ENCODE measurements at regions not wholly inside any gene's neighbourhood (a gene's known extent, or its start where the extent isn't known, plus 50 kb on each side); places are given as distances from the start of the nearest gene placed in this dataset.

DNA sequence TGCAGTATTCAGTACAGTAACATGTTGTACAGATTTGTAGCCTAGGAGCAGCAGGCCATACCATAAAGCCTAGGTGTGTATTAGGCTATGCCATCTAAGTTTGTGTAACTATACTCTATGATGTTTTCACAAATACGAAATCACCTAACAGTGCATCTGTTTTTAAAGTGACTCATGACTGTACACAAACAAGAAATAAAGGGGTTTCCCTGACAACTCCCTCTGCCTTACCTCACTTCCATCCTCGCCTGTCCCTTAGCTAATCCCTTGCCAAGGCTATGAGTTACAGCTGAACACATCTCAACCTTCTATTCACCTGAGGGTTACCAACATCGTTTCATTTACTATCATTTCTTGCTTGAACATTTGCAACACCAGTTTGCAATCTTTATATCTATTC is 78.6 kb upstream of the RPRM start:
- Histone ChIP-seq H3K9ac (ENCODE audit: low read length) (no peak overlapping the region), H3K36me3 (ENCODE audit: insufficient read depth, low read length) (no peaks in the 10 kb centered on the region), H3F3A (ENCODE audit: insufficient read depth, low read length, poor library complexity, severe bottlenecking) (no peaks in the 10 kb centered on the region), H3K4me2 (ENCODE audit: low read length) (no peak overlapping the region), H3K9me2 (ENCODE audit: insufficient read depth, low read length) (no peaks in the 10 kb centered on the region), H4K20me1 (ENCODE audit: insufficient read depth) (no peaks in the 10 kb centered on the region), H3K4me3 (ENCODE audit: low read length) (no peak overlapping the region), H3K27ac (ENCODE audit: low read length) (no peak overlapping the region), H2AFZ (ENCODE audit: low read depth, low read length) (no peak overlapping the region), H3K27me3 (ENCODE audit: insufficient read depth, low read depth, low read length) (no peaks in the 10 kb centered on the region), H3K79me2 (replicated peaks; ENCODE audit: insufficient read depth, low read length) (no peaks in the 10 kb centered on the region), H3K9me3 (ENCODE audit: low read length) (no peaks in the 10 kb centered on the region)
- TF ChIP-seq POLR2AphosphoS5 (IDR thresholded peaks at IDR 0.05) = no peak
- no peak for TF ChIP-seq EP300 (conservative IDR thresholded peaks at IDR 0.05; ENCODE audit: poor library complexity, severe bottlenecking)
- TF ChIP-seq SMC3 (conservative IDR thresholded peaks at IDR 0.05; ENCODE audit: poor library complexity) = no peak
- TF ChIP-seq EZH2 (IDR thresholded peaks at IDR 0.05; ENCODE audit: borderline replicate concordance, insufficient read depth, low read length, poor library complexity, severe bottlenecking) = no peak
- TF ChIP-seq, protein P1, sequence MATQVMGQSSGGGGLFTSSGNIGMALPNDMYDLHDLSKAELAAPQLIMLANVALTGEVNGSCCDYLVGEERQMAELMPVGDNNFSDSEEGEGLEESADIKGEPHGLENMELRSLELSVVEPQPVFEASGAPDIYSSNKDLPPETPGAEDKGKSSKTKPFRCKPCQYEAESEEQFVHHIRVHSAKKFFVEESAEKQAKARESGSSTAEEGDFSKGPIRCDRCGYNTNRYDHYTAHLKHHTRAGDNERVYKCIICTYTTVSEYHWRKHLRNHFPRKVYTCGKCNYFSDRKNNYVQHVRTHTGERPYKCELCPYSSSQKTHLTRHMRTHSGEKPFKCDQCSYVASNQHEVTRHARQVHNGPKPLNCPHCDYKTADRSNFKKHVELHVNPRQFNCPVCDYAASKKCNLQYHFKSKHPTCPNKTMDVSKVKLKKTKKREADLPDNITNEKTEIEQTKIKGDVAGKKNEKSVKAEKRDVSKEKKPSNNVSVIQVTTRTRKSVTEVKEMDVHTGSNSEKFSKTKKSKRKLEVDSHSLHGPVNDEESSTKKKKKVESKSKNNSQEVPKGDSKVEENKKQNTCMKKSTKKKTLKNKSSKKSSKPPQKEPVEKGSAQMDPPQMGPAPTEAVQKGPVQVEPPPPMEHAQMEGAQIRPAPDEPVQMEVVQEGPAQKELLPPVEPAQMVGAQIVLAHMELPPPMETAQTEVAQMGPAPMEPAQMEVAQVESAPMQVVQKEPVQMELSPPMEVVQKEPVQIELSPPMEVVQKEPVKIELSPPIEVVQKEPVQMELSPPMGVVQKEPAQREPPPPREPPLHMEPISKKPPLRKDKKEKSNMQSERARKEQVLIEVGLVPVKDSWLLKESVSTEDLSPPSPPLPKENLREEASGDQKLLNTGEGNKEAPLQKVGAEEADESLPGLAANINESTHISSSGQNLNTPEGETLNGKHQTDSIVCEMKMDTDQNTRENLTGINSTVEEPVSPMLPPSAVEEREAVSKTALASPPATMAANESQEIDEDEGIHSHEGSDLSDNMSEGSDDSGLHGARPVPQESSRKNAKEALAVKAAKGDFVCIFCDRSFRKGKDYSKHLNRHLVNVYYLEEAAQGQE (IDR thresholded peaks at IDR 0.05; ENCODE audit: borderline replicate concordance) = no peak
- TF ChIP-seq TAF1 (IDR thresholded peaks at IDR 0.05; ENCODE audit: low read depth) = no peak
- TF ChIP-seq RAD21 (conservative IDR thresholded peaks at IDR 0.05) = no peak
- TF ChIP-seq, protein P2, sequence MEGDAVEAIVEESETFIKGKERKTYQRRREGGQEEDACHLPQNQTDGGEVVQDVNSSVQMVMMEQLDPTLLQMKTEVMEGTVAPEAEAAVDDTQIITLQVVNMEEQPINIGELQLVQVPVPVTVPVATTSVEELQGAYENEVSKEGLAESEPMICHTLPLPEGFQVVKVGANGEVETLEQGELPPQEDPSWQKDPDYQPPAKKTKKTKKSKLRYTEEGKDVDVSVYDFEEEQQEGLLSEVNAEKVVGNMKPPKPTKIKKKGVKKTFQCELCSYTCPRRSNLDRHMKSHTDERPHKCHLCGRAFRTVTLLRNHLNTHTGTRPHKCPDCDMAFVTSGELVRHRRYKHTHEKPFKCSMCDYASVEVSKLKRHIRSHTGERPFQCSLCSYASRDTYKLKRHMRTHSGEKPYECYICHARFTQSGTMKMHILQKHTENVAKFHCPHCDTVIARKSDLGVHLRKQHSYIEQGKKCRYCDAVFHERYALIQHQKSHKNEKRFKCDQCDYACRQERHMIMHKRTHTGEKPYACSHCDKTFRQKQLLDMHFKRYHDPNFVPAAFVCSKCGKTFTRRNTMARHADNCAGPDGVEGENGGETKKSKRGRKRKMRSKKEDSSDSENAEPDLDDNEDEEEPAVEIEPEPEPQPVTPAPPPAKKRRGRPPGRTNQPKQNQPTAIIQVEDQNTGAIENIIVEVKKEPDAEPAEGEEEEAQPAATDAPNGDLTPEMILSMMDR (IDR thresholded peaks at IDR 0.05; ENCODE audit: poor library complexity, severe bottlenecking) = no peak
- TF ChIP-seq MXI1 (conservative IDR thresholded peaks at IDR 0.05; ENCODE audit: poor library complexity, severe bottlenecking) = no peak

DNA sequence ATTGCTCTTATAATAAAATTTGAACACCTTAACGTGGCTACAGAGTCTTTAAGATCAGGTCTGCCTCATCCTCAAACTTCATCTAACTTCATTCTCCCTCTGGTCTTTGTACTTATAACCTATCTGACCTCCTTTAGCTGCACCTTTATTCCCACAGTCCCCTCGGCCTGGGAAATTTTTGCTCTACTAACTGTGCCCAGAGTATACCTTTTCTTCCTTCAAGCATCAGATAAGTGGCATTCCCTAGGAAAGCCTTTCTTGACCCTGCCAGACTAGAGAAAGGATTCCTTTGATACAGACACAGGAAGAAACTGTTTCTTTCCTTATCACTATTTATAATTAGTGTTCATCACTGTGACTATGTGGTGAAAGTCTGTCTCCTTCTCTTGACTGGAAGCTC is 79.2 kb upstream of the RPRM start:
- no peaks in the 10 kb centered on the region for H3K36me3 ChIP-seq (ENCODE audit: insufficient read depth, low read length)
- no peaks in the 10 kb centered on the region for H3K9me2 ChIP-seq (ENCODE audit: insufficient read depth, low read length)
- H3K27ac ChIP-seq (ENCODE audit: low read length) = no peak overlapping the region
- no peak overlapping the region for H3K9ac ChIP-seq (ENCODE audit: low read length)
- no peak overlapping the region for H2AFZ ChIP-seq (ENCODE audit: low read depth, low read length)
- H3K4me2 ChIP-seq (ENCODE audit: low read length) = no peak overlapping the region
- H3F3A ChIP-seq (ENCODE audit: insufficient read depth, low read length, poor library complexity, severe bottlenecking) = no peaks in the 10 kb centered on the region
- no peaks in the 10 kb centered on the region for H3K27me3 ChIP-seq (ENCODE audit: insufficient read depth, low read depth, low read length)
- no peaks in the 10 kb centered on the region for H3K79me2 ChIP-seq (replicated peaks; ENCODE audit: insufficient read depth, low read length)
- no peaks in the 10 kb centered on the region for H3K9me3 ChIP-seq (ENCODE audit: low read length)
- no peak for TF ChIP-seq SMC3 (conservative IDR thresholded peaks at IDR 0.05; ENCODE audit: poor library complexity)
- TF ChIP-seq RAD21 (conservative IDR thresholded peaks at IDR 0.05) = no peak
- TF ChIP-seq POLR2AphosphoS5 (IDR thresholded peaks at IDR 0.05) = no peak
- TF ChIP-seq MXI1 (conservative IDR thresholded peaks at IDR 0.05; ENCODE audit: poor library complexity, severe bottlenecking) = no peak
- TF ChIP-seq EZH2 (IDR thresholded peaks at IDR 0.05; ENCODE audit: borderline replicate concordance, insufficient read depth, low read length, poor library complexity, severe bottlenecking) = no peak
- TF ChIP-seq, protein P1 (IDR thresholded peaks at IDR 0.05; ENCODE audit: borderline replicate concordance) = no peak
- TF ChIP-seq EP300 (conservative IDR thresholded peaks at IDR 0.05; ENCODE audit: poor library complexity, severe bottlenecking) = no peak
- TF ChIP-seq, protein P2 (IDR thresholded peaks at IDR 0.05; ENCODE audit: poor library complexity, severe bottlenecking) = no peak
- no peak for TF ChIP-seq TAF1 (IDR thresholded peaks at IDR 0.05; ENCODE audit: low read depth)
- H4K20me1 ChIP-seq (ENCODE audit: insufficient read depth) = no peaks in the 10 kb centered on the region
- no peak overlapping the region for H3K4me3 ChIP-seq (ENCODE audit: low read length)

Data from neural cell (in vitro differentiated cells).